ENCODE measurements at regions not wholly inside any gene's neighbourhood (a gene's known extent, or its start where the extent isn't known, plus 50 kb on each side); places are given as distances from the start of the nearest gene placed in this dataset.

DNA sequence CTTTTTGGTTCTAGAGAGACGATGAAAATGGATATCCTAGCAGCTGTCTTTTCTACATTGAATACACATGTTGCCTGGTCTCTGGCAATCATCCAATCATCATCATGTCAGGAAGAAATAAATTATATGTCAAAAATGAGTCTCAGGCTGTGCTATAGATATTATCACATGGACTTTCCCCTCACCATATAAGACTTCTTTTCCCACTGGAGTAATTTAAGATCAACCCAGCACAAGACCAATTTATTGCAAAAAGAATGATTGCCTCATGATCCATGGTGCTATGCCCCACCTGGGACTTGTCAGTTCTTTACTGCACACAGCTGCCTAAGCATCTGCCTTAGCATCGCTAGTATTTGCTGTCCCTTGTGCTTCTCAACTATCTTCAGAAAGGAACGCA is 783.7 kb upstream of the TMEFF2 start:
- no peak overlapping the region for H2AFZ ChIP-seq (ENCODE audit: low read length)
- no peaks in the 10 kb centered on the region for H4K20me1 ChIP-seq (replicated peaks in 1 of 2; ENCODE audit: control insufficient read depth in 1 of 2, insufficient read depth in 2 of 2, low read length in 2 of 2)
- no peak overlapping the region for H2AK5ac ChIP-seq (ENCODE audit: low read depth, low read length)
- H3K4ac ChIP-seq (replicated peaks; ENCODE audit: insufficient read length, low read depth, low read length) = no peak overlapping the region
- H2BK5ac ChIP-seq (ENCODE audit: low read depth, low read length) = no peak overlapping the region
- WGBS, 2 experiments (ENCODE audit: extremely low coverage in 1 of 2, insufficient coverage in 1 of 2, insufficient read length in 1 of 2, insufficient replicate concordance in 2 of 2, low coverage in 1 of 2, low lambda C conversion rate in 2 of 2, missing lambda C conversion rate in 1 of 2) = 96% methylated on average over 3 of the region's 3 CpGs; no CpG with 5 or more reads in 1 of the 2 experiments
- DNase-seq (ENCODE audit: low read depth in 1 of 2, low spot score in 2 of 2) (no peak), FAIRE-seq (no peak)
- no peaks in the 10 kb centered on the region for H3K79me2 ChIP-seq (ENCODE audit: control insufficient read depth in 1 of 2, insufficient read depth in 2 of 2, low read length in 2 of 2)
- H4K91ac ChIP-seq (replicated peaks; ENCODE audit: insufficient read length, low read length) = no peak overlapping the region
- H3K18ac ChIP-seq (ENCODE audit: extremely low read depth, low read length) = no peak overlapping the region
- H3K56ac ChIP-seq (replicated peaks; ENCODE audit: insufficient read length, low read depth, low read length) = no peak overlapping the region
- no peak overlapping the region for H3K4me3 ChIP-seq (ENCODE audit: extremely low read depth in 1 of 4, insufficient read depth in 2 of 4, low read depth in 3 of 4, low read length in 4 of 4)
- no peaks in the 10 kb centered on the region for H3K27me3 ChIP-seq (replicated peaks in 1 of 4; ENCODE audit: control insufficient read depth in 3 of 4, extremely low read depth in 1 of 4, insufficient read depth in 3 of 4, low read length in 3 of 4)
- no peaks in the 10 kb centered on the region for H3K23me2 ChIP-seq (ENCODE audit: low read depth, low read length)
- no peak overlapping the region for H2BK15ac ChIP-seq (ENCODE audit: low read length)
- H3K4me2 ChIP-seq (ENCODE audit: insufficient read depth in 1 of 2, low read depth in 2 of 2, low read length in 2 of 2) = no peak overlapping the region
- ChIA-PET POLR2A (ENCODE audit: partially characterized antibody) (no interaction called here), CTCF (ENCODE audit: partially characterized antibody) (no interaction called here)
- no peak overlapping the region for H4K8ac ChIP-seq (ENCODE audit: extremely low read depth, insufficient read depth, low read length)
- TF ChIP-seq PHF8 (conservative IDR thresholded peaks at IDR 0.05; ENCODE audit: low read depth, low read length) = no peak
- H2BK20ac ChIP-seq (ENCODE audit: low read length) = no peak overlapping the region
- H3K79me1 ChIP-seq (ENCODE audit: low read depth, low read length) = no peaks in the 10 kb centered on the region
- no peaks in the 10 kb centered on the region for H3K4me1 ChIP-seq (replicated peaks in 1 of 4; ENCODE audit: control insufficient read depth in 3 of 4, insufficient read depth in 4 of 4, low read length in 3 of 4)
- H3K36me3 ChIP-seq (ENCODE audit: control insufficient read depth in 2 of 4, insufficient read depth in 4 of 4, low read length in 3 of 4) = no peaks in the 10 kb centered on the region
- H4K5ac ChIP-seq (ENCODE audit: insufficient read length, low read depth, low read length) = no peak overlapping the region
- no peak overlapping the region for H3K23ac ChIP-seq (ENCODE audit: insufficient read length)
- H2BK120ac ChIP-seq (replicated peaks; ENCODE audit: low read depth, low read length) = no peak overlapping the region
- H3K27ac ChIP-seq (ENCODE audit: low read depth, low read length) = no peak overlapping the region
- no peaks in the 10 kb centered on the region for H3K9me3 ChIP-seq (ENCODE audit: insufficient read depth in 2 of 2, low read depth in 1 of 2, low read length in 1 of 2)
- H2BK12ac ChIP-seq (ENCODE audit: low read depth, low read length) = no peak overlapping the region
- no peak overlapping the region for H3K14ac ChIP-seq (ENCODE audit: insufficient read length)
- no peak overlapping the region for H3K9ac ChIP-seq (replicated peaks in 1 of 4; ENCODE audit: extremely low read depth in 1 of 4, low read depth in 3 of 4, low read length in 3 of 4)
